ENCODE measurements at regions not wholly inside any gene's neighbourhood (a gene's known extent, or its start where the extent isn't known, plus 50 kb on each side); places are given as distances from the start of the nearest gene placed in this dataset.

- WGBS, 2 donors = 83 to 85% methylated on average over 1 of the region's 1 CpG
- DNase-seq (no peak), ATAC-seq (peak; percentile 45)
- intact Hi-C loops (cut with DNase I) = no loop called here
- Histone ChIP-seq H3K27me3 (no peaks in the 10 kb centered on the region), H3K4me3 (no peak overlapping the region), H3K4me1 (peaks cover 19% of the 10 kb centered on the region), H3K36me3 (replicated peaks in 1 of 2; ENCODE audit: insufficient read depth in 1 of 2, low read depth in 2 of 2) (no peaks in the 10 kb centered on the region), H3K9me3 (no peaks in the 10 kb centered on the region), H3K27ac (no peak overlapping the region)
- no peak for TF ChIP-seq POLR2A (IDR thresholded peaks at IDR 0.05)
- TF ChIP-seq, protein P1, sequence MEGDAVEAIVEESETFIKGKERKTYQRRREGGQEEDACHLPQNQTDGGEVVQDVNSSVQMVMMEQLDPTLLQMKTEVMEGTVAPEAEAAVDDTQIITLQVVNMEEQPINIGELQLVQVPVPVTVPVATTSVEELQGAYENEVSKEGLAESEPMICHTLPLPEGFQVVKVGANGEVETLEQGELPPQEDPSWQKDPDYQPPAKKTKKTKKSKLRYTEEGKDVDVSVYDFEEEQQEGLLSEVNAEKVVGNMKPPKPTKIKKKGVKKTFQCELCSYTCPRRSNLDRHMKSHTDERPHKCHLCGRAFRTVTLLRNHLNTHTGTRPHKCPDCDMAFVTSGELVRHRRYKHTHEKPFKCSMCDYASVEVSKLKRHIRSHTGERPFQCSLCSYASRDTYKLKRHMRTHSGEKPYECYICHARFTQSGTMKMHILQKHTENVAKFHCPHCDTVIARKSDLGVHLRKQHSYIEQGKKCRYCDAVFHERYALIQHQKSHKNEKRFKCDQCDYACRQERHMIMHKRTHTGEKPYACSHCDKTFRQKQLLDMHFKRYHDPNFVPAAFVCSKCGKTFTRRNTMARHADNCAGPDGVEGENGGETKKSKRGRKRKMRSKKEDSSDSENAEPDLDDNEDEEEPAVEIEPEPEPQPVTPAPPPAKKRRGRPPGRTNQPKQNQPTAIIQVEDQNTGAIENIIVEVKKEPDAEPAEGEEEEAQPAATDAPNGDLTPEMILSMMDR (IDR thresholded peaks at IDR 0.05) = no peak
Measured at GRCh38 chr6:106870069-106870468, 104.5 kb downstream of the CD24 start.

DNA sequence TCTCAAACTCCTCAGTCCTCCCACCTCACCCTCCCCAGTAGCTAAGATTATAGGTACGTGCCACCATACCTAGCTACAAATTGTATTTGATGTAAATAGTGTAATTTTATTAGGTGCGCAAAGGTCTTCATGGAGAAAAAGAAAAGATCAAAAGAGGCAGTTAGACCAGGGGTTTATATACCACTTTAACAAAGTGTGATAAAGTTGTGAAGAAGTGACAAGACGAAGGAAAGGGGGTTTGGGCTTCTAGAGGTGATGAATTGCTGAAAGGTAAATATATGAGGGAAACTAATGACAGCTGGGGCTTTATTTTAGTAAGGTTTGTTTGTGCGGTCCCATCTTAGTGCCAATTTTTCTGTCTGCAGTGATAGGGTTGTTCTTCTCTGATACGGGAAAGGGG, 105.3 kb downstream of the CD24 start:
- no peak overlapping the region for H3K27ac ChIP-seq
- no peaks in the 10 kb centered on the region for H3K9me3 ChIP-seq
- no peak overlapping the region for H3K4me3 ChIP-seq
- DNase-seq = no peak
- ATAC-seq = no peak
- H3K36me3 ChIP-seq (replicated peaks in 1 of 2; ENCODE audit: insufficient read depth in 1 of 2, low read depth in 2 of 2) = no peaks in the 10 kb centered on the region
- intact Hi-C loops (cut with DNase I) = no loop called here
- H3K27me3 ChIP-seq = no peaks in the 10 kb centered on the region
- H3K4me1 ChIP-seq = peaks cover 19% of the 10 kb centered on the region
- 92 to 93% methylated on average over 5 of the region's 5 CpGs for WGBS, 2 donors
- no peak for TF ChIP-seq POLR2A (IDR thresholded peaks at IDR 0.05)
- TF ChIP-seq, protein P1 (IDR thresholded peaks at IDR 0.05) = no peak

DNA sequence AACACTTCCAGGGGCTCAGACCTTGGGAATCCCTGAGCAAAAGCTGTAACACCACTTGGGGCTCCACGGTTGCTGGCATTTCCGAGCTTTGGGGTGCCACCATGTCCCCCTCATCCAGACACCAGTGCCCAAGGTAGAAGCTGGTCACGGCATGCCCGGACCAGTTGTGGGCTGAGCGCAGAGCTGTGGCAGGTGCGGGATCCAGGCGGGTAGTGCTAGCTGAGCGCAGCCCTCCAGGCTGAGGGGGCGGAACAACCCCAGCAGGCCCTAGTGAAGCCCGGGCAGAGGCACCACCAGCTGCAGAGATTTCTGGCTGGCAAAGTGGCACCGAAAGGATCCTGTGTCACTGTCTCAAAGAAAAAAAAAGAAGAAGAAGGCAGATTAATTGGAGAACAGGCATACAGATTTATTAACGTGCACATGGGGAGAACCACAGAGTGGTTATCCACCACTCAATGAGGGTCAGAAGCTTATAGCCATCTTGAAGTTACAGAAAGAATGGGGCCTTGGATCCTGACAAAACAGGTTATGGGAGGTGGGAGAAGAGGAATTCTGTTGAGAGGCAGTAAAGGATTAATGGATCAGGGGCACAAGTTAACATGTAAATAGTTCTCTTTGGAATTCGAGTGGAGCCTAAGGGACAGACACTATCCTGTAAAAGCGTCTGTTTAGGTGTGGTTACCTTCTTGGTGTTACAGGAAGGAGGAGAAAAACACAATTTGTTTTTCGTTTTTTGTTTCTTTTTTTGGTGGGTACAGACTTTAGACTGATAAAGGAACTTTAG, 107.5 kb downstream of the CD24 start:
- Histone ChIP-seq H3K36me3 (replicated peaks in 1 of 2; ENCODE audit: insufficient read depth in 1 of 2, low read depth in 2 of 2) (no peaks in the 10 kb centered on the region), H3K27me3 (no peaks in the 10 kb centered on the region), H3K4me3 (no peak overlapping the region), H3K4me1 (peaks cover 19% of the 10 kb centered on the region), H3K27ac (no peak overlapping the region), H3K9me3 (no peaks in the 10 kb centered on the region)
- TF ChIP-seq, protein P1 (IDR thresholded peaks at IDR 0.05) = no peak
- TF ChIP-seq POLR2A (IDR thresholded peaks at IDR 0.05) = no peak
- intact Hi-C loops (cut with DNase I) = no loop called here
- ATAC-seq (no peak), DNase-seq (no peak)
- 91 to 93% methylated on average over 12 to 14 of the region's 15 CpGs for WGBS, 2 donors

DNA sequence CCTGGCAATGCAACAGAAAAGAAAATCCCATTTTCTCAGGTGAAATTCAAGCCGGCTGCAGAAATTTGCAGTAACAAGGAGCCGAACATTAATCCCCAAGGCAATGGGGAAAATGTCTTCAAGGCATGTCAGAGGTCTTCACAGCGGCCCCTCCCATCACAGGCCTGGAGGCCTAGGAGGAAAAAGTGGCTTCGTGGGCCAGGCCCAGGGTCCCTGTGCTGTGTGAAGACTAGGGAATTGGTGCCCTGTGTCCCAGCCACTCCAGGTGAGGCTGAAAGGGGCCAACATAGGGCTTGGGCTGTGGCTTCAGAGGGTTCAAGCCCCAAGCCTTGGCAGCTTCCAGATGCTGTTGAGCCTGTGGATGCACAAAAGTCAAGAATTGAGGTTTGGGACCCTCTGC, 111.7 kb downstream of the CD24 start:
- no peak for DNase-seq
- H3K27ac ChIP-seq = no peak overlapping the region
- TF ChIP-seq POLR2A (IDR thresholded peaks at IDR 0.05) = no peak
- ATAC-seq = no peak
- intact Hi-C loops (cut with DNase I) = no loop called here
- H3K4me1 ChIP-seq = no peaks in the 10 kb centered on the region
- H3K4me3 ChIP-seq = no peak overlapping the region
- WGBS, 2 donors = 92 to 100% methylated on average over 2 to 4 of the region's 4 CpGs
- H3K36me3 ChIP-seq (replicated peaks in 1 of 2; ENCODE audit: insufficient read depth in 1 of 2, low read depth in 2 of 2) = no peaks in the 10 kb centered on the region
- H3K9me3 ChIP-seq = no peaks in the 10 kb centered on the region
- no peaks in the 10 kb centered on the region for H3K27me3 ChIP-seq

GRCh38 chr6:106860940-106861339, 113.6 kb downstream of the CD24 start:
- WGBS, 2 donors = 92 to 95% methylated on average over 4 of the region's 4 CpGs
- Histone ChIP-seq H3K36me3 (replicated peaks in 1 of 2; ENCODE audit: insufficient read depth in 1 of 2, low read depth in 2 of 2) (no peaks in the 10 kb centered on the region), H3K4me1 (no peaks in the 10 kb centered on the region), H3K27me3 (no peaks in the 10 kb centered on the region), H3K9me3 (no peaks in the 10 kb centered on the region), H3K27ac (no peak overlapping the region), H3K4me3 (no peak overlapping the region)
- TF ChIP-seq, protein P1 (IDR thresholded peaks at IDR 0.05) = no peak
- TF ChIP-seq POLR2A (IDR thresholded peaks at IDR 0.05) = no peak
- DNase-seq (no peak), ATAC-seq (no peak)
- intact Hi-C loops (cut with DNase I) = no loop called here
